ENCODE measurements at regions not wholly inside any gene's neighbourhood (a gene's known extent, or its start where the extent isn't known, plus 50 kb on each side); places are given as distances from the start of the nearest gene placed in this dataset.

DNA sequence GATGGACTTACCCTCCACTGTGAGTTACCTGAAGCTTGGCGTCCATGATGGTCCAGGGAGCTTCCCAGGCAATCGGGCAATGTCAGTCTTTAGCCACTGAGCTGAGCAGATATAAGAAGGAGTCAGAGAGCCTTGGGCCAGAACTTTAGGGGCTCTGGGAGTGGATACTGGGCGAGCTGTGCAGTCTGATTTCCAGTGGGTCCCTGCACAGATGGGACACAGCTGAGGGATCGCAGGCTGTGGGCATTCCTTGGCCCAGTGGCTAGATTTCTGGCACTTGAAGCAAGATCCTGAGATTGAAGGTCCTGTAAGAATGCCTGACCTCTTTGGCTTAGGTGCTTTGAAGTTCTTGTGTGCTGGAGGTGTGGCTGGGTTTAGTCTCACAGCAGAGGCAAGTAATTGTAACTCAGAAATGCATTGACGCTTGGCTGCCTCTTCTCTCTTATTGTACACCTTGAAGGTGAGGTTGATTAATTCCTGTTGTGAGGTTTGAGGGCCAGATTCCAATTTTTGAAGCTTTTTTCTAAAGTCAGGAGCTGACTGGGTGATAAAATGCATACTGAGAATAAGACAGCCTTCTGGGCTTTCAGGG lies 2283.8 kb downstream of the TP53TG3F start:
- no peak overlapping the region for H3K27ac Mint-ChIP-seq
- DNase-seq (ENCODE audit: low spot score): no peak
- H3K9me3 Mint-ChIP-seq: peaks cover 76% of the 10 kb centered on the region
- H3K27me3 Mint-ChIP-seq (ENCODE audit: low read depth): no peaks in the 10 kb centered on the region
- no peak overlapping the region for H3K4me3 Mint-ChIP-seq
- H3K4me1 Mint-ChIP-seq (ENCODE audit: low read depth): no peaks in the 10 kb centered on the region
- no peaks in the 10 kb centered on the region for H3K36me3 Mint-ChIP-seq (ENCODE audit: low read depth)

DNA sequence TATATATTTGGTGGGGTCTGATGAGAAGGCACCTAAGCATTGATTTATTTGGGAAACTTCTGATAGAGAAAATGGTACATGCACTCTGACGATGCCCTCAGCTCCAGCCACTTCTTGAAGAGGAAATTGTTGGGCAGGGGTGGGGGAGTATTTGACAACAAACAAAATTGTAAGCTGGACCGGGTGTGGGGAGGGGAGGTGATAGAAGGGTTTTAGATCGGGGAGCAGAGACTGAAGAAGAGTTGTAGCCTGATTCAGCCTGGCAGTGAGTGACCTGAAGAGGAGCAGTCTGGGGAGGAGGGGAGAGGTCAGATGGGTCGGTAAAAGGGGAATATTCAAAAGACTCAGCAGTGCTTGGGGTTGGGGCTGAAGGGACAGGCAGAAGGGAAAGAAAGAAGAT lies 2284.7 kb downstream of the TP53TG3F start:
- Mint-ChIP-seq H3K4me3 (no peak overlapping the region), H3K36me3 (ENCODE audit: low read depth) (no peaks in the 10 kb centered on the region), H3K4me1 (ENCODE audit: low read depth) (no peaks in the 10 kb centered on the region), H3K27me3 (ENCODE audit: low read depth) (no peaks in the 10 kb centered on the region), H3K27ac (no peak overlapping the region), H3K9me3 (peaks cover 67% of the 10 kb centered on the region)
- no peak for DNase-seq (ENCODE audit: low spot score)

GRCh38 chr16:35744726-35745125 lies 2285.3 kb downstream of the TP53TG3F start:
- no peak for DNase-seq (ENCODE audit: low spot score)
- Mint-ChIP-seq H3K27me3 (ENCODE audit: low read depth) (no peaks in the 10 kb centered on the region), H3K4me1 (ENCODE audit: low read depth) (no peaks in the 10 kb centered on the region), H3K9me3 (peaks cover 61% of the 10 kb centered on the region), H3K27ac (no peak overlapping the region), H3K36me3 (ENCODE audit: low read depth) (no peaks in the 10 kb centered on the region), H3K4me3 (no peak overlapping the region)

DNA sequence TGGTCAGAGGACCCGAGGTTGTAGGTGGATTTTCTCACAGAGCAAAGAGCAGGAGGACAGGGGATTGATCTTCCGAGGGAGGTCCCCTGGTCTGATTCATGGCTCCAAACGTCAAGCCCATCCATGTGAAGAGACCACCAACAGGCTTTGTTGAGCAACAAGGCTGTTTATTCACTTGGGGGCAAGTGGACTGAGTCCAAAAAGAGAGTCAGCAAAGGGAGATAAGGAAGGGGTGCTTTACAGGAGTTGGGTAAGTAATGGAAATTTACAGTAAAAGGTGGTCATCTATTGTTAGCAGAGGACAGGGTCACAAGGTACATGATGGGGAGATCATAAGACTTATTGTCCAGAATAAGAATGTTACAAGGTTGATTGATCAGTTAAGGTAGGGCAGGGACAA lies 2285.8 kb downstream of the TP53TG3F start:
- no peaks in the 10 kb centered on the region for H3K36me3 Mint-ChIP-seq (ENCODE audit: low read depth)
- H3K27ac Mint-ChIP-seq: no peak overlapping the region
- no peak for DNase-seq (ENCODE audit: low spot score)
- H3K4me1 Mint-ChIP-seq (ENCODE audit: low read depth): no peaks in the 10 kb centered on the region
- no peak overlapping the region for H3K4me3 Mint-ChIP-seq
- H3K9me3 Mint-ChIP-seq: peaks cover 56% of the 10 kb centered on the region
- H3K27me3 Mint-ChIP-seq (ENCODE audit: low read depth): no peaks in the 10 kb centered on the region

DNA sequence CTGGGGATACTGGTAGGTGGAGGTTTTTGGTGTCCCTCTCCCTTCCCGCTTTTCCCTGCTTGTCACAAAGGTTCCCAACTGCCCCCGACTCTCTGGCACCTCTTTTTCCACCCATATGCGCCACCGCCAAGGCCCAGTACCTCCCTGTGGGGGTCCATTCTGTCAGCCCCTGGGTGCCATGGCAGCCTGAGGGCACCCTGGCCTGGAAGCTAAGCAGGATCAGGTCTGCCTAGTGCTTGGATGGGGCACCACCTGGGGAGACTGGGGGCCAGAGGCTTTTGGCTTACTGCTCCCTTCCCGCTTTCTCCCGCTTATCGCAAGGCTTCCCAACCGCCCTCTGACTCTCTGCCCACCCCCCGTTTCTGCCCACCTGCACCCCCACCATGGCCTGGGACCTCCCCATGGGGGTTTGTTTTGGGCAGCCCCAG lies 2286.4 kb downstream of the TP53TG3F start:
- H3K27me3 Mint-ChIP-seq (ENCODE audit: low read depth): no peaks in the 10 kb centered on the region
- no peaks in the 10 kb centered on the region for H3K36me3 Mint-ChIP-seq (ENCODE audit: low read depth)
- H3K9me3 Mint-ChIP-seq: peaks cover 50% of the 10 kb centered on the region
- DNase-seq (ENCODE audit: low spot score): no peak
- H3K4me3 Mint-ChIP-seq: no peak overlapping the region
- H3K27ac Mint-ChIP-seq: no peak overlapping the region
- no peaks in the 10 kb centered on the region for H3K4me1 Mint-ChIP-seq (ENCODE audit: low read depth)

- H3K4me3 Mint-ChIP-seq: no peak overlapping the region
- peaks cover 44% of the 10 kb centered on the region for H3K9me3 Mint-ChIP-seq
- DNase-seq (ENCODE audit: low spot score): no peak
- H3K36me3 Mint-ChIP-seq (ENCODE audit: low read depth): no peaks in the 10 kb centered on the region
- H3K27me3 Mint-ChIP-seq (ENCODE audit: low read depth): no peaks in the 10 kb centered on the region
- H3K27ac Mint-ChIP-seq: no peak overlapping the region
- H3K4me1 Mint-ChIP-seq (ENCODE audit: low read depth): no peaks in the 10 kb centered on the region
These were observed 2287.0 kb downstream of the TP53TG3F start for GRCh38 chr16:35746281-35746962.

DNA sequence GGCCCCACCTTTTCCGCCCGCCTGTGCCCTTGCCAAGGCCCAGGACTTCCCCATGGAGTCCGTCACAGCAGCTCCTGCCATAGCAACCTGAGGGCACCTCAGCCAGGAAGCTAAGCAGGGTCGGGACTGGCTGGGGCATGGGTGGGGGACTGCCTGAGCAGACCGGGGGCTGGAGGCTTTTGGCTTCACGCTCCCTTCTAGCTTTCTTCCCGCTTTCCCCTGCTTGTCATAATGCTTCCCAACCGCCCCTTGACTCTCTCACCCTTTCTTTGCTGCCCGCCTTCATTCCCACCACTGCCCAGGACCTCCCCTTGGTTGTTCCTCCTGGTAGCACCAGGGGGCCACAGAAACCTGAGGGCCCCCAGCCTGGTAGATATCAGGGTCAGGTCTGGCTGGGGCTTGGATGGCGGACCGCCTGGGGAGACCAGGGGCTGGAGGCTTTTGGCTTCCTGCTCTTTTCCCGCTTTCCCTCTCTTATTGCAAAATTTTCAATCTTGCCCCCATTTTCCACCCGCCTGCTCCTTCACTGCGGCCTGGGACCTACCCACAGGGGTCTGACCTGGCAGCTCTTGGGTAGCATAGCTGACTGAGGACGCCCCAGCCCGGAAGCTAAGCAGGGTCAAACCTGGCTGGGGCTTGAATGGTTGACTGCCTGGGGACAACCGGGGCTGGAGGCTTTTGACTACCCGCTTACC lies 2287.7 kb downstream of the TP53TG3F start:
- no peak overlapping the region for H3K27ac Mint-ChIP-seq
- H3K4me3 Mint-ChIP-seq: no peak overlapping the region
- no peaks in the 10 kb centered on the region for H3K36me3 Mint-ChIP-seq (ENCODE audit: low read depth)
- no peak for DNase-seq (ENCODE audit: low spot score)
- no peaks in the 10 kb centered on the region for H3K4me1 Mint-ChIP-seq (ENCODE audit: low read depth)
- H3K9me3 Mint-ChIP-seq: peaks cover 37% of the 10 kb centered on the region
- H3K27me3 Mint-ChIP-seq (ENCODE audit: low read depth): no peaks in the 10 kb centered on the region

DNA sequence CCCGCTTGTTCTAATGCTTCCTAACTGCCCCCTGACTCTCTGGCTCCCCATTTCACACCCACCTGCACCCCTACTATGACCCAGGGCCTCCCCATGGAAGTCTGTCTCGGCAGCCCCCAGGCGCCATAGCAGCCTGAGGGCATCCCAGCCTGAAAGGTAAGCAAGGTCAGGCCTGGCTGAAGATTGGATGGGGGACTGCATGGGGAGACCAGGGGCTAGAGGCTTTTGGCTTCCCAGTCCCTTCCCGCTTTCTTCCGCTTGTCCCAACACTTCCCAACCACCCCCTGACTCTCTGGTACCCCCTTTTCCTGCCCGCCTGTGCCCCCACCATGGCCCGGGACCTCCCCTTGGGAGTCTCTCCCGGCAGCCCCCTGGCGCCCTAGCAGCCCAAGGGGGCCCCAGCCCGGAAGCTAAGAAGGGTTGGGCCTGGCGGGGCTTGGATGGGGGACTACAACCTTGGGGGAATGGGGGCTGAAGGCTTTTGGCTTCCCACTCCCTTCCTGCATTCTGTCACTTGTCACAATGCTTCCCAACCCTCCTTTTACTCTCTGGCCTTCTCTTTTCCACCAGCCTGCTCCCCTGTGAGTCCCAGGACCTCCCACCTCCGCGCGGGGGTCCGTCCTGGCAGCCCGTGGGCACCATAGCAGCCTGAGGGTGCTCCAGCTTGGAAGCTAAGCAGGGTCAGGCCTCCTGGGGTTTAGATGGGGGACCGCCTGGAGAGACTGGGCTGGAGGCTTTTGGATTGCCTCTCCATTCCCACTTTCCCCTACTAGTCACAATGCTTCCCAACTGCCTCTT lies 2288.4 kb downstream of the TP53TG3F start:
- Mint-ChIP-seq H3K9me3 (peaks cover 30% of the 10 kb centered on the region), H3K27me3 (ENCODE audit: low read depth) (no peaks in the 10 kb centered on the region), H3K27ac (no peak overlapping the region), H3K36me3 (ENCODE audit: low read depth) (no peaks in the 10 kb centered on the region), H3K4me3 (no peak overlapping the region), H3K4me1 (ENCODE audit: low read depth) (no peaks in the 10 kb centered on the region)
- no peak for DNase-seq (ENCODE audit: low spot score)

DNA sequence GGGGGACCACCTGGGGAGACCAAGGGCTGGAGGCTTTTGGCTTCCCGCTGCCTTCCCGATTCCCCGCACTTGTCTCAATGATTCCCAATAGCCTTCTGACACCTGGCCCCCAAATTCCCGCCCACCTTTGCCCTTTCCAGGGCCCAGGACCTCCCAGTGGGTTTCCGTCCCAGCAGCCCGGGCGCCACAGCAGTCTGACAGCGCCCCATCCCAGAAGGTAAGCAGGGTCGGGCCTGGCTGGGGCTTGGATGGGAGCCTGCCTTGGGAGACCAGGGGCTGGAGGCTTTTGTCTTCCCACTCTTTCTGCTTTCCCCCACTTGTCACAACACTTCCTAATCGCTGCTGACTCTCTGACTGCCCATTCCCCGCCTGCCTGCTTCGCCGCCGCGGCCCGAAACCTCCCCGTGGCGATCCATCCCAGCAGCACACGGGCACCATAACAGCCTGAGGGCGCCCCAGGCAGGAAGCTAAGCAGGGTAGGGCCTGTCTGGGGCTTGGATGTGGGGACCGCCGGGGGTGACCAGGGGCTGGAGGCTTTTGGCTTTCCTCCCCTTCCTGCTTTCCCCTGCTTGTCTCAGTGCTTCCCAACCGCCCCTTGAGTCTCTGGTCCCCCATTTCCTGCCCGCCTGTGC lies 2289.3 kb downstream of the TP53TG3F start:
- no peaks in the 10 kb centered on the region for H3K36me3 Mint-ChIP-seq (ENCODE audit: low read depth)

DNA sequence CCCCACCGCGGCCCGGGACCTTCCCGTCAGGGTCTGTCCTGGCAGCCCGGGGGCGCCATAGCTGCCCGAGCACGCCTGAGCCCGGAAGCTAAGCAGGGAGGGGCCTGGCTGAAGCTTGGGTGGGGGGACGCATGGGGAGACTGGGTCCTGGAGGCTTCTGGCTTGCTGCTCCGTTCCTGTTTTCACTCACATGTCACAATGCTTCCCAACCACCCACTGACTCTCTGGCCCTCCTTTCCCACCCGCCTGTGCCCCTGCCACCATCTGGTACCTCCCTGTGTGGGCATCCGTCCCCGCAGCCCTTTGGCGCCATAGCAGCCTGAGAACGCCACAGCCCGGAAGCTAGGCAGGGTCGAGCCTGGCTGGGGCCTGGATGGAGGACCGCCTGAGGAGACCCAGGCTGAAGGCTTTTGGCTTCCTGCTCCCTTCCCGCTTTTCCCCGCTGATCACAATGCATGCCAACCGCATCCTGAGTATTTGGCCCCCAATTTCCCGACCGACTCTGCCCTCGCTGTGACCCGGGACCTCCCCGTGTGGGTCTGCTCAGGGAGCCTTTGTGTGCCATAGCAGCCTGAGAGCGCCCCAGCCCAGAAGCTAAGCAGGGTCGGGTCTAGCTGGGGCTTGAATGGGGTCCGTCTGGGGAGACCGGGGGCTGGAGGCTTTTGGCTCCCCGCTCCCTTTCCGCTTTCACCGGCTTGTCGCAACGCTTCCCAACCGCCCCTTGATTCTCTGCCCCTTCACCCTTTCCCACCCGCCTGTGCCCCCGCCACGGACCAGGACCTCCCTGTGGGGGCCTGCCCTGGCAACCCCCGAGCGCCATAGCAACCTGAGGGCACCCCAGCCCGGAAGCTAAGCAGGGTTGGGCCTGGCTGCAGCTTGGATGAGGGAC lies 2290.1 kb downstream of the TP53TG3F start:
- H3K27ac Mint-ChIP-seq: no peak overlapping the region
- H3K27me3 Mint-ChIP-seq (ENCODE audit: low read depth): no peaks in the 10 kb centered on the region
- peaks cover 18% of the 10 kb centered on the region for H3K9me3 Mint-ChIP-seq
- no peaks in the 10 kb centered on the region for H3K4me1 Mint-ChIP-seq (ENCODE audit: low read depth)
- H3K36me3 Mint-ChIP-seq (ENCODE audit: low read depth): no peaks in the 10 kb centered on the region
- H3K4me3 Mint-ChIP-seq: no peak overlapping the region
- no peak for DNase-seq (ENCODE audit: low spot score)

More for the DNA sequence above, 2289.3 kb downstream of the TP53TG3F start:
- H3K4me1 Mint-ChIP-seq (ENCODE audit: low read depth): no peaks in the 10 kb centered on the region
- H3K9me3 Mint-ChIP-seq: peaks cover 26% of the 10 kb centered on the region
- no peaks in the 10 kb centered on the region for H3K27me3 Mint-ChIP-seq (ENCODE audit: low read depth)
- no peak overlapping the region for H3K4me3 Mint-ChIP-seq
- DNase-seq (ENCODE audit: low spot score): no peak
- H3K27ac Mint-ChIP-seq: no peak overlapping the region

DNA sequence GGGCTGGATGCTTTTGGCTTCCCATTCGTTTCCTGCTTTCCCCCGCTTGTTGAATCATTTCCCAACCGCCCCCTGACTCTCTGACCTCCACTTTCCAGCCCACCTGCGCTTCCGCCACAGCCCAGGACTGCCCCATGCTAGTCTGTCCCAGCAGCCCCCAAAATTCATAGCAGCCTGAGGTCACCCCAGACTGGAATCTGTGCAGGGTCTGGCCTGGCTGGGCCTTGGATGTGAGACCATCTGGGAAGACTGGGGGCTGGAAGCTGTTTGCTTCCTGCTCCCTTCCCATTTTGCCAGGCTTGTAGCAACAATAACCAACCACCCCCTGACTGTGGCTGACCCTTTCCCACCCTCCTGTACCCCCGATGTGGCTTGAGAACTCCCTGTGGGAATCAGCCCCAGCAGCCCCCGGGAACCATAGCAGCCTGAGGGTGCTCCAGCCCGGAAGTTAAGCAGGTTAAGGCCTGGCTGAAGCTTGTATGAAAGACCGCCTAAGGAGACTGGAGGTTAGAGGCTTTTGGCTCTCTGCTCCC lies 2290.8 kb downstream of the TP53TG3F start:
- H3K36me3 Mint-ChIP-seq (ENCODE audit: low read depth): no peaks in the 10 kb centered on the region
- peaks cover 15% of the 10 kb centered on the region for H3K9me3 Mint-ChIP-seq
- no peak overlapping the region for H3K27ac Mint-ChIP-seq
- H3K27me3 Mint-ChIP-seq (ENCODE audit: low read depth): no peaks in the 10 kb centered on the region
- no peak for DNase-seq (ENCODE audit: low spot score)
- no peaks in the 10 kb centered on the region for H3K4me1 Mint-ChIP-seq (ENCODE audit: low read depth)
- no peak overlapping the region for H3K4me3 Mint-ChIP-seq

- H3K27me3 Mint-ChIP-seq (ENCODE audit: low read depth): no peaks in the 10 kb centered on the region
- no peak overlapping the region for H3K4me3 Mint-ChIP-seq
- H3K27ac Mint-ChIP-seq: no peak overlapping the region
- peaks cover 16% of the 10 kb centered on the region for H3K9me3 Mint-ChIP-seq
- DNase-seq (ENCODE audit: low spot score): no peak
- no peaks in the 10 kb centered on the region for H3K4me1 Mint-ChIP-seq (ENCODE audit: low read depth)
- no peaks in the 10 kb centered on the region for H3K36me3 Mint-ChIP-seq (ENCODE audit: low read depth)
These were observed 2291.3 kb downstream of the TP53TG3F start for GRCh38 chr16:35750701-35751104.
